Adrenal gland (tissue), 9 donors: ENCODE measurements at regions not wholly inside any gene's neighbourhood (a gene's known extent, or its start where the extent isn't known, plus 50 kb on each side); places are given as distances from the start of the nearest gene placed in this dataset.

ENCODE experiments used
- DNase-seq, 7 donors: peaks; one replicate each; pipeline ENCODE4 v3.0.0-alpha.2; 2019 to 2020
- H3K27ac ChIP-seq, 5 donors: fragments of 200-600 bp; sonication (generic) in 4 of 5; 1 replicate in 3 of 5; 2 replicates in 2 of 5; pipeline versions ENCODE4 v1.5.1 to v1.8.0; 2016 to 2020; ENCODE audit warnings: mild to moderate bottlenecking in 1 of 5
- H3K27me3 ChIP-seq: fragments of 200-600 bp; 2 replicates; pipeline ENCODE4 v1.8.0; 2021
- H3K36me3 ChIP-seq, 2 donors: fragments of 200-600 bp; replicated peaks in 1 of 2; 1 replicate in 1 of 2; 2 replicates in 1 of 2; pipeline versions ENCODE4 v1.5.1 to v1.8.0; 2018 to 2022
- H3K4me1 ChIP-seq, 2 donors: fragments of 200-600 bp; replicated peaks in 1 of 2; 1 replicate in 1 of 2; 2 replicates in 1 of 2; pipeline versions ENCODE4 v1.5.1 to v1.8.0; 2018 to 2021
- H3K4me3 ChIP-seq, 4 donors: fragments of 200-600 bp; sonication (generic) in 3 of 4; one replicate each; pipeline ENCODE4 v1.5.1; 2016 to 2018
- H3K9me3 ChIP-seq, 3 donors: fragments of 200-600 bp; sonication (generic) in 1 of 3; replicated peaks in 1 of 3; 1 replicate in 2 of 3; 2 replicates in 1 of 3; pipeline versions ENCODE4 v1.5.1 to v1.8.0; 2016 to 2021
- CTCF ChIP-seq, 6 experiments: fragments of 450-650 bp in 4 of 6; fragments of 200-600 bp in 2 of 6; sonication (generic) in 1 of 6; IDR thresholded peaks; 1 replicate in 5 of 6; 2 replicates in 1 of 6; pipeline versions ENCODE4 v1.5.1 to v1.8.0; 2016 to 2021; ENCODE audit warnings: antibody characterized with exemption in 6 of 6, mild to moderate bottlenecking in 2 of 6, moderate library complexity in 1 of 6
- POLR2A ChIP-seq, 2 donors: fragments of 450-650 bp; IDR thresholded peaks; one replicate each; pipeline ENCODE4 v1.6.1; 2017; ENCODE audit warnings: antibody characterized with exemption in 2 of 2, mild to moderate bottlenecking in 2 of 2, moderate library complexity in 1 of 2
- WGBS, 4 donors: extraction: QIAGEN DNeasy Blood & Tissue Kit in 2 of 4; methylation state at CpG; one replicate each; pipeline versions ENCODE4 v1.1.5 to v1.1.7; 2013 to 2017; 5-methylcytosine and 5-hydroxymethylcytosine counted together
- intact Hi-C, 2 donors: fragments of 100-400 bp; cut with DNase I; formaldehyde crosslinking; loops; one replicate each; pipeline versions ENCODE4 v1.14.1 to v1.15.0; 2022 to 2023
- donor health status: healthy with polysubstance abuse.
- donor health status: Bipolar disorder and iron deficiency.
- donor health status: DM: yes; HTN: yes; CAD: no.
- donor health status: DM: no; HTN: no; CAD: no.
- donor health status: DM: no; HTN: no; CAD: no.

- intact Hi-C loops: no loop called here
- H3K4me3 ChIP-seq: no peak overlapping the region
- H3K27me3 ChIP-seq: no peaks in the 10 kb centered on the region
- H3K9me3 ChIP-seq: no peaks in the 10 kb centered on the region
- no peaks in the 10 kb centered on the region for H3K36me3 ChIP-seq
- TF ChIP-seq POLR2A (IDR thresholded peaks at IDR 0.05) (no peak), CTCF (IDR thresholded peaks at IDR 0.05) (no peak)
- DNase-seq: no peak
- 73 to 86% (median 80%) methylated on average over 2 of the region's 2 CpGs for WGBS, 4 donors
- no peak overlapping the region for H3K27ac ChIP-seq
- no peaks in the 10 kb centered on the region for H3K4me1 ChIP-seq
Measured at GRCh38 chr3:146970236-146970635, 365.1 kb upstream of the PLSCR5 start.

GRCh38 chr3:146969356-146969755, 364.2 kb upstream of the PLSCR5 start:
- intact Hi-C loops: no loop called here
- no peak for DNase-seq
- Histone ChIP-seq H3K9me3 (no peaks in the 10 kb centered on the region), H3K4me3 (no peak overlapping the region), H3K27me3 (no peaks in the 10 kb centered on the region), H3K4me1 (no peaks in the 10 kb centered on the region), H3K27ac (no peak overlapping the region), H3K36me3 (no peaks in the 10 kb centered on the region)
- TF ChIP-seq CTCF (IDR thresholded peaks at IDR 0.05) (no peak), POLR2A (IDR thresholded peaks at IDR 0.05) (no peak)

GRCh38 chr3:146968204-146968651, 363.1 kb upstream of the PLSCR5 start:
- Histone ChIP-seq H3K4me1 (no peaks in the 10 kb centered on the region), H3K9me3 (no peaks in the 10 kb centered on the region), H3K27ac (no peak overlapping the region), H3K27me3 (no peaks in the 10 kb centered on the region), H3K4me3 (no peak overlapping the region), H3K36me3 (no peaks in the 10 kb centered on the region)
- TF ChIP-seq CTCF (IDR thresholded peaks at IDR 0.05): no peak
- TF ChIP-seq POLR2A (IDR thresholded peaks at IDR 0.05): no peak
- DNase-seq: no peak
- intact Hi-C loops: no loop called here
- WGBS, 4 donors: 39 to 57% (median 44%) methylated on average over 1 of the region's 1 CpG

- TF ChIP-seq POLR2A (IDR thresholded peaks at IDR 0.05): no peak
- no peak for TF ChIP-seq CTCF (IDR thresholded peaks at IDR 0.05)
- intact Hi-C loops: no loop called here
- H3K27ac ChIP-seq: no peak overlapping the region
- H3K36me3 ChIP-seq: no peaks in the 10 kb centered on the region
- H3K4me3 ChIP-seq: no peak overlapping the region
- no peaks in the 10 kb centered on the region for H3K4me1 ChIP-seq
- no peaks in the 10 kb centered on the region for H3K27me3 ChIP-seq
- H3K9me3 ChIP-seq: no peaks in the 10 kb centered on the region
- no peak for DNase-seq
Measured at GRCh38 chr3:146967783-146968182, 362.6 kb upstream of the PLSCR5 start.
